Body of pancreas (tissue), 4 donors: ENCODE measurements at regions not wholly inside any gene's neighbourhood (a gene's known extent, or its start where the extent isn't known, plus 50 kb on each side); places are given as distances from the start of the nearest gene placed in this dataset.
"Not testable (repeated sequence)": the region's sequence is repeated elsewhere in the genome, so short reads cannot be mapped to it uniquely, and the experiment has no call there.

Source experiments
- CTCF ChIP-seq, 7 experiments: fragments of 450-650 bp in 4 of 7; fragments of 200-600 bp in 3 of 7; sonication (generic) in 3 of 7; IDR thresholded peaks; one replicate each; pipeline ENCODE4 v1.5.1; 2016 to 2019; ENCODE audit warnings: antibody characterized with exemption in 7 of 7
- POLR2A ChIP-seq, 3 donors: fragments of 450-650 bp; IDR thresholded peaks; one replicate each; pipeline ENCODE4 v1.6.1; 2016; ENCODE audit warnings: antibody characterized with exemption in 3 of 3, mild to moderate bottlenecking in 2 of 3

- not testable (repeated sequence) for TF ChIP-seq POLR2A, CTCF (IDR thresholded peaks at IDR 0.05)
These were observed 383.1 kb upstream of the EMCN start for GRCh38 chr4:100900945-100901344.
